ENCODE measurements at regions not wholly inside any gene's neighbourhood (a gene's known extent, or its start where the extent isn't known, plus 50 kb on each side); places are given as distances from the start of the nearest gene placed in this dataset.
"Not testable (repeated sequence)": the region's sequence is repeated elsewhere in the genome, so short reads cannot be mapped to it uniquely, and the experiment has no call there.

- peak; percentile 62 for DNase-seq (ENCODE audit: low read depth, low spot score)
These were observed 370.2 kb upstream of the SFSWAP start for GRCh38 chr12:131340616-131341210.

- DNase-seq (ENCODE audit: low read depth, low spot score) = not testable (repeated sequence)
These were observed 369.3 kb upstream of the SFSWAP start for GRCh38 chr12:131341608-131342007.

- DNase-seq (ENCODE audit: low read depth, low spot score) = not testable (repeated sequence)
These were observed 367.5 kb upstream of the SFSWAP start for GRCh38 chr12:131343436-131343835.

- not testable (repeated sequence) for DNase-seq (ENCODE audit: low read depth, low spot score)
These were observed 366.0 kb upstream of the SFSWAP start for GRCh38 chr12:131344715-131345520.

GRCh38 chr12:131345521-131346436 lies 365.1 kb upstream of the SFSWAP start:
- no peak for DNase-seq (ENCODE audit: low read depth, low spot score)

- peak; percentile 72 for DNase-seq (ENCODE audit: low read depth, low spot score)
These were observed 364.1 kb upstream of the SFSWAP start for GRCh38 chr12:131346555-131347344.

- no peak for DNase-seq (ENCODE audit: low read depth, low spot score)
These were observed 363.6 kb upstream of the SFSWAP start for GRCh38 chr12:131347345-131347714.

- no peak for DNase-seq (ENCODE audit: low read depth, low spot score)
These were observed 363.2 kb upstream of the SFSWAP start for GRCh38 chr12:131347732-131348131.

- DNase-seq (ENCODE audit: low read depth, low spot score) = no peak
These were observed 362.7 kb upstream of the SFSWAP start for GRCh38 chr12:131348231-131348630.

- DNase-seq (ENCODE audit: low read depth, low spot score) = no peak
These were observed 362.2 kb upstream of the SFSWAP start for GRCh38 chr12:131348646-131349045.

GRCh38 chr12:131349397-131350127 lies 361.3 kb upstream of the SFSWAP start:
- no peak for DNase-seq (ENCODE audit: low read depth, low spot score)

GRCh38 chr12:131350943-131351318 lies 360.0 kb upstream of the SFSWAP start:
- DNase-seq (ENCODE audit: low read depth, low spot score) = no peak

- DNase-seq (ENCODE audit: low read depth, low spot score) = no peak
These were observed 359.4 kb upstream of the SFSWAP start for GRCh38 chr12:131351319-131352028.

GRCh38 chr12:131352296-131352900 lies 358.5 kb upstream of the SFSWAP start:
- DNase-seq (ENCODE audit: low read depth, low spot score) = no peak

- no peak for DNase-seq (ENCODE audit: low read depth, low spot score)
These were observed 357.5 kb upstream of the SFSWAP start for GRCh38 chr12:131353376-131353775.

- DNase-seq (ENCODE audit: low read depth, low spot score) = no peak
These were observed 357.1 kb upstream of the SFSWAP start for GRCh38 chr12:131353826-131354225.

- DNase-seq (ENCODE audit: low read depth, low spot score) = no peak
These were observed 355.3 kb upstream of the SFSWAP start for GRCh38 chr12:131355361-131356245.

GRCh38 chr12:131356485-131357184 lies 354.3 kb upstream of the SFSWAP start:
- DNase-seq (ENCODE audit: low read depth, low spot score) = no peak
